T-helper 1 cell (primary cell): ENCODE measurements at regions not wholly inside any gene's neighbourhood (a gene's known extent, or its start where the extent isn't known, plus 50 kb on each side); places are given as distances from the start of the nearest gene placed in this dataset.

Source experiments
- DNase-seq, 5 donors: peaks; one replicate each; pipeline ENCODE4 v3.0.0-alpha.2; 2012 to 2020

- DNase-seq, result no peak
Observed at GRCh38 chr6:126764104-126764503, 354.4 kb upstream of the RSPO3 start.

DNA sequence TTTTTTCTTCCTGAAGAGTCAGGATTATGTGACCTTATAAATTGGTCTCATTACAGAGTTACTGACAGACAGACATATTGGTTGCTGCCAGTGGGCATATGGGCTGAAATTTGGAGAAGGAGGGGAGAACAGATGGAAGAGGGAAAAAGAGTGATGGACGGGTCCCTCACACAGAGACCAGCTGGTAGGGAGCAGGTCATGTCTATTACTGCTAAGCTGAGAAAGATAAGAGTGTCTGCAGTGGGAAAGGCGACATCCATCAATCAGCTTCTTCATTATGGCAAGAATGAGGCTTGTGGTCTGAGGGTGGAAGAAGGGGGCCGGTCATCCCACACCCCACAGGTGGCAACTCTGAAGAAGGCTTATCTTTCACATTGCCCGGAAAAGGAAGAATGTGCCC lies 353.8 kb upstream of the RSPO3 start:
- no peak for DNase-seq

DNA sequence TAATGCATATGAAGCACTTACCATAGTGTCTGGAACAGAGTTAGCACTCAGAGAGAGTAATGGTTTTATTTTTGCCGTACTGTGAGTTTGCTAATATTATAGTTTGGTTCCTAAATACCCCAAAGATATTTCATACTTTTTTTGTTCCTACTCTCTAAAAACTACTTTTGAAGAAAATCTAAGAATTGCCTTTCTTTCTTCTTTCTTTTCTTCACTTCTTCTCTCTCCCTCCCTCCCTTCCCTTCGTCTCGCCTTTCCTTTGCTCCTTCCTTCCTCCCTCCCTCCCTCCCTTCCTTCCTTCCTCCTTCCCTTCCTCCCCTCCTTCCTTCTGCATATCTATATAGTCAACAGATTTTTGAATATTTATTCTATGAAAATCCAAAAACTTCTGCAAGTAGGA lies 351.7 kb upstream of the RSPO3 start:
- DNase-seq, result no peak

DNA sequence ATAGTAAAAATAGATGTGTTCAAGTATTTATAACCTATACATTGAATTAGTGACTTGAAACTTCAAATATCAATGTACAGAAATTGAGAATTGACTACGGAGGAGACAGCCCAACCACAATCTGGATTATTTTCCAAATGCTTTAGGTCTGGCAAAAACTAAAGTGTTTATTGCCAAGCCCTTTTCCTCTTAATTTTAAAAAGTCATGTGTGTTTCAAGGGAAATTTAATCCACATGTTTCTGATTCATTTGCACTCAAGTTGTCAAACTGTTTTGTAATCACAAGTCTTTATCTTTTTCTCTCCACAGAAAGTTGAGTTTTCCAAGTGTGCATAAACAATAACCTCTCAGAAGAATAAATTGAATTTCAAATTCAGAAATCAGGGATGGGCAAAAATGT lies 350.8 kb upstream of the RSPO3 start:
- no peak for DNase-seq

GRCh38 chr6:126770176-126770575 lies 348.3 kb upstream of the RSPO3 start:
- no peak for DNase-seq

DNA sequence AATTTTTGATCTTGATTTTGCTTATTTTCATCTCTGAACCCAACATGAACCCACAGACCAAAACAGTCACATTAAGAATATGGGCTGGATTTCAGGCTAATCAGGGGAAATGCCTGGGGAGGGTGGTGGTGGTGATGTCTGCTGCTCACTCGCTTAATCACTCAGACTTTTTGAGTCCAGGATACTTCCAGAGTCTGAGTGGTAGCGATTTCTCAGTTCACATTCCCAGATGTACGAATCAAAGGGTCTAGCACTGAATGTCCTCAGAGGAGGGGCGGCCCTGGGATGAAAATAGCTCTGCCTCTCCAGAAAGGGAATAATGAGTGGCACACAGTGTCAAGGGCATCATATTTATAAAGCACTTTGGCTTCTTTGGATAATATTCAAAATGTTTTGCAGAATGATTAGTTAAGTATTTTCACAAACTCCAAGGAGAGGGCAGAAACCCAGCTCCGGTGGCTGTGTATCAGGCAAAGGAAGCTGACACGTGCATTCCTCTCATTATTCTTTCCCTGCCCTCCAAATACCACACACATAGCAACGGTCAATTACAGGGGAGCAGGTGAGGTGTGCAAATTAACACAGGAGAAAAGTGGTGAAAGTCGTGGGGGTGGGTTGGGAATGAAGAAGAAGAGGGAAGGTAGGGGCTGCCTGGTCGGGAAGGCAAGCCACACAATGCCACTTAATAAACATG lies 345.2 kb upstream of the RSPO3 start:
- DNase-seq, result no peak

DNA sequence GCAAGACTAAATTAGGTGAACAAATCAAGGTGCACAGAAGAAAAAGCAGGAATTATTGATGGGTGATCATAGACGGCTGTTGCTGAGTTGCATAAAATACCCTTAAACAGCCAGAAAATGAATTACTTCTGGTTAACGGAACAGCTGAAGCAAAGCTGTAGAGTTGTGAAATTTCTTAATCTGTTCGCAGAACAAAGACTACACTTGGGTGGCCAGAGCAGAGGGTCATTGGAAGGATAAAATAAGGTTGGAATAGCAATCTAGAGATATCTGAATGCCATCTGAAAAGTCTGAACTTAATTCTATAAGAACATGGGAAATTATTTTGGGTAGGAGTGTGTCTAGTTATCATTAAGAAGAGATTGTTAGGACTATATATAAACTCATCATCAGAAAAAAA lies 339.1 kb upstream of the RSPO3 start:
- DNase-seq, result no peak

- no peak for DNase-seq
Observed at GRCh38 chr6:126781582-126781981, 336.9 kb upstream of the RSPO3 start.

DNA sequence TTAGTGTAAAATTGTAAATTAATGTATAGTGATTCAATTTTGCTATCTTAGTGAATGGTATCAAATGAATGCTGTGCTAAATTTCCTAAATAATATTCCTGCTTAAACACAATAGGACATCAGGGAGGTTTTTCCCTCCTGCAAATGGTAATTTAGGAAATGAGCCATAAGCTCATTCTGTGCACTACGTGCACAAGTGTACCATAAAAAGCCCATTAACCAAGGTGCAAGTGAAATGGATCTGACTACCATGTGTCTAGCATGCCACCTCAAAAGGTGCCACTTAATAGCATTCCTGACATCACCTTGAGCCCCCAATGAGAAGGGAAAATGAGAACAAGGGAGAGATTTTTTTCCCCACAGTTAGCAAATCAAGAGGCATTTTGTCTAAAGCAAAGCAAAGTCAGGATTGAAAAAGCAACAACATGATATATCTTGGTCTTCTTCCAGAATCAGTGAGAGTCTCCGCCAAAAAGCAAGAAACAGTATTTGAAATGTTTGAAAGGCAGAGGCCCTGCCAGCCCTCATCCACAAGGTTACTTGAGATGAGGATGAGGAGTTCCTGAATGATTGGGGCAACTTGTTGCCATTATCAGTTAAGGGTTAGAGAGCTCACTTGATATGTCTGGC lies 334.2 kb upstream of the RSPO3 start:
- DNase-seq, result no peak

DNA sequence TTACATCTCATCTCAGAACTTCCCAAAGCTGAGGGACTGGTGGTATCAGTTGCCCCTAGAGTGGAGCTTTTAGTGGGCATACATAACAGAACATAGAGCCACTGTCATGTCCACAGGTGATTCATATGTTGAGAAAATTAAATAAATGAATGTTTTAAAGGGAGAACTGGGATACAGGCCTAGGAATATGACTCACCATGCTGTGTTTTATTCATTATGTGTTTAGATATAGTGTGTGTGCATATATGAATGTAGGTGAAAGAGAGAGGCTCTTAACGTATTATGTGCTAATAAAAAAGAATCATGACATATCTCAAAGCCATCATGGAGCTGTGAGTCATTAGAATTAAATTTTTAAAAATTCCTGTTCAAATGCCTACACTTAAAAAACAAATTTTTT lies 332.2 kb upstream of the RSPO3 start:
- DNase-seq, result no peak

- no peak for DNase-seq
Observed at GRCh38 chr6:126787635-126788034, 330.8 kb upstream of the RSPO3 start.

DNA sequence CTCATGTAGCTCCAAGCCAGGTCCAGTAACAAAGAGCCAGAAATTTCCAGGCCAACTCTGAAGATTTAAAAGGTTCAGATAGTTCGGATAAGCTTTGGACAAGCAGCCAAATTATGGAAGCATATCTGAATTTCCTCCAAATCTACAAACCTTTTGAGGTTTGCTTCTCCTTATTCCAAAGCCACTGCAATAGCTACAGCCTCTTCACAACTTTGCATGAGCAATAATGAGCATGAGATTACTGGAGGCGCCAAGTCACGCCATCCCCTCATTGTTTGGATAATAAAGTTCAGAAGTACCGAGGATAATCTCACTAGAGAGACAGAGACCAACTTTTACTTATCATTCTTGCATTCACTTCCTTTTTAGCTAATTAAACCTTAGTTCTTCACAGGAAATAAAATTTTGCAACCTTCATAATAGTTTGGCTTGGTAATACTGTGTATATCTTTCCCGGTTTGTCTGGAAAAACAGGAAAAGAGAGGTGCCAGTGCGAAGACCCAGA lies 329.6 kb upstream of the RSPO3 start:
- DNase-seq, result no peak

DNA sequence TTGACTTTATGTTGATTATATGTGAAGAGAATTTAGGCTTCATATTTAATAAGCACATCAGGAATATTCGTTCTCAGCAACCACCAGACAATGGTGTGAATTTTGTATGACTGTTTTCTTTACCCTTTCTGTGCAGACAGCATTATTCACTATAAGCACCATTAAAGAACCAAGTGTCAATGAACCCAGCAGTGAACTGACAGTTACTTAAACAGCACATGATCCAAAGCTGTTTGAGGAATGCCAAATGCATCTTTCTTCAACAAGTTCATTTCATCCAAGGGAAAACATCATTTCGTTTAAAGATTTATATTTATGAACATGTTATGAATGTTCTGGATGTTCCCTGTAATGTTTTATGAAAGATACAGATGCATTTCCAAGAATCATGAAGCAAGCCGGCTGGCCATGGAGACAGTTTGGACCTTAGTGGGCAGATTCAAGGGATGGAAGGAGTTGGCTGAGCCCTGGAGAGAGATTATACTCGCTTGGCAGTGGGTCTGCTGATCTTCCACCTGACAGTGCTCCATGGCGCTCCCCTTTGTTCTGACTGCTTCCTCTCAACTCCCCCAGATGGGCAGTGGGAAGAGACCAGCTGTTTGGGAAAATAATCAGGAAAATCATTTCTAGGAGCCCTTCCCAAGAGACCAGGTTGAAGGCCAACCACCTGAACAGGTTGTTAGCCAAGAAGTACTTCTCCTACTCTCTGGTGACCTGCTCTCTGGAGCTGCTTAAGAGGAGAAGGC lies 326.0 kb upstream of the RSPO3 start:
- no peak for DNase-seq

DNA sequence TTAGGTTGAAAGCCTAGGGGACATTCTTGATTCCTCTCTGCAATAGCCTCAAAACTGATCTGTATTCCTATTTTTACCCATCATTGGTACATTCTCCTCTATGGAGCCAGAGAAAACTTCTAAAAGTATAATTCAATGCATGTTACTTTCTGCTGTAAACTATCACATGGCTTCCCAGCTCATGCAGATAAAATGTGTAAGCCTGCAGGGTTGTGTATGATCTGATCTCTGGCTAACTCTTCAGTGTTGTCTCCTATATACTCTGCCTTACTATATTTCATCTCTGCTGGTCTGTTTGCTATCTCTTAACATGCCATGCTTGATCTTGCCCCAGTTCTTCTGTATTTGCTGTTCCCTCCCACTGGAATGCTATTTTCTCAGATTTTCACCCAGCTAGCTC lies 323.3 kb upstream of the RSPO3 start:
- DNase-seq, result no peak

DNA sequence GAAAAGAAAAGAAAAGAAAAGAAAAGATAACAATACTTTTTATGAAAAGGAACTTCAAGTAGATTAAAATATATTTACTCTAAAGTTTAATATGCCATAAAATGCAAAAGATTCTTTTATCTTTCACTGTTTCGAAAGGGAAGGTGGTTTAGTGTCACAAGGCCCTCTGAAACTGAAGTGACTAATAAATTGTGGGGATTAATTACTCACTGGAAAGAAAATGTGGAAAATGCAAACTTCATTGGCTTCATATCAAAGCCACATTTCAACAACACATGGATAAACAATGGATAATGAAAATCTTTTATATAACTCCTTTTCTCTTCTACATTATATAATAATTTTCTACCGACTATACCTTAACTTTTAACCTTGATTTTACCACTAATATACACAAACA lies 320.5 kb upstream of the RSPO3 start:
- DNase-seq, result no peak

DNA sequence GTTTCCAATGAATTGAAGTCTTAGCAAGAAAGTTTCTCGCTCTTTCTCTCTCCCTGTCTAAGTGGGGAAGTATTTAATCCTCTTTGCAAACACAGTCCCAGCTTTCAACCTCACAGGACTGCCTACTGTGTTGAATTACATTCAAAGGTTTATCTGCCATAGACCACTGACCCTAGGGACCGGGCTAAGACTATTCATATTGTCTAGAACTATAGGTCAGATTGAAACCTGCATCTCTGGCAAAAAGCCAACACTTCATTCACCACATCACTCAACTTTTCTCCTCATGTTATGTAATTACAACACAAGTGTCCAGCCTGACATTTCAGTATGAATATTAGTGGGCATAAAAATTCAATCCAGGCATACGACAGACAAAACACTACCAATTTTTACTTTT lies 314.7 kb upstream of the RSPO3 start:
- no peak for DNase-seq

- peak in 1 of 5 donors; percentile 6 for DNase-seq
Observed at GRCh38 chr6:126804332-126805064, 314.0 kb upstream of the RSPO3 start.

DNA sequence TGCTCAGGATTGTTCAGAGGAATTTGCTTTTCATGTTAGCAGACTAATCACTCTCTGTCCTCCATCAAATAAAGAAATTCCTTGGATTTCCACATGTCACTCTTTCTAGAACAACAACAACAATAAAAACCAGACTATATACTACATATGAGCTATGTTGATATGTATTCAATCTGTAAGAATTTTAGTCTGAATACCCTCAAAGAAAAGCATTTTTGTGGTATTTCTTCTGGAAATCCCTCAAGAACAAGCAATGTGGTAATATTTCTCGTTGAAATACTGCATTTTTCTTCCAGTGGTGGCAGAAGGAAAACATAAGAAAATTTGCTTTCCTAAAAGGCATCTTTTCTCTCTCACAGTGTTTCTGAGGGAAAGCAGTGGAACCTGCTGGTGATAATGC lies 312.6 kb upstream of the RSPO3 start:
- no peak for DNase-seq

- DNase-seq, result no peak
Observed at GRCh38 chr6:126807876-126808275, 310.6 kb upstream of the RSPO3 start.

GRCh38 chr6:126811321-126811720 lies 307.1 kb upstream of the RSPO3 start:
- DNase-seq, result no peak

- DNase-seq, result no peak
Observed at GRCh38 chr6:126812010-126812409, 306.5 kb upstream of the RSPO3 start.

- DNase-seq, result no peak
Observed at GRCh38 chr6:126812651-126813050, 305.8 kb upstream of the RSPO3 start.

DNA sequence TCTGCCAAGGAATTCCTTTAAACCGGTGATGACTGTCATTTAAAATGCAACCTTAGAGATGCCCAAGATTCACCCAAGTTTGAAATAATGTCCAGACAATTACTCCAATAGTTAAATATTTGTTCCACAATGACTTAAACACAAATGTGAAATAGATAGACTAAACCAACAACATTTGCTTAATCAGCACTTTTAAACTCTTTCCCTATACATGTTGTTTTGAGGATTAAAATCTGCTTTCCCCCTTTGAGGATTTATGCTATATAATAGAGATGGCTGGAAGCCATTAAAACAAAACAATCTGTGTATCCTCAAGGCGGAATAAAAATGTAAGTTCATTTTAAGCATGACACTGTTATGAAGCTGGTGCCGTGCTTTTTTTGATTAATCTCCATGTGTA lies 297.8 kb upstream of the RSPO3 start:
- DNase-seq, result no peak
